ENCODE measurements at regions not wholly inside any gene's neighbourhood (a gene's known extent, or its start where the extent isn't known, plus 50 kb on each side); places are given as distances from the start of the nearest gene placed in this dataset.

DNA sequence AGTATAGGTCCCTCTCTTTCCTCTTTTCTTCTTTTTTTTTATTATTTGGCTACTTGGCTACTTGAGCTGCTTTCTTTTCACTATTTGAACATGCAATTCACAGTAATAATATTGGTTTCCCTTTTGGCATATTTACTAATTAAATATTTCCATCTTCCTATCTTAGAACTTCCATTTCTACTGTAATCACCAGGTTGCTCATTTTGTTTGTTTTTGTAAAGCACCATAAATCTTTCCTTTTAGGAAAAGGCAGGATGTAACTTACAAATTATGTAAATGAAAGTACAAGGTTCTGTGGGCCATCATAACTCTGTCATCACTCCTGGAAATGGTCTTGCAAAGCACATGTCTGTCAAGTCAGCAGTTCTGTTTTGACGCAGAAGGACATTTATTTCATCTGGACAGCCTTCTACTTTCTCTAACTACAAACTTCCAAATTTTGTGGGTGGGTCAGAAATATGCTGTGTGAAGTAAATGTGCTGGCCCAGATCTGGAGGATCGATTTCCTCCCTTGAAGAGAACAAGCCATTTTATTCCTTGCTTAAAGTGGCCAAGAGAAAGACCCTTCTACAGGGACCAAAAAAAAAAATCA lies 71.7 kb upstream of the TNFSF18 start:
- TF ChIP-seq POLR2A (IDR thresholded peaks at IDR 0.05; ENCODE audit: low read depth, low read length) (no peak), POLR2AphosphoS5 (IDR thresholded peaks at IDR 0.05; ENCODE audit: low read depth, low read length) (no peak), TAF1 (IDR thresholded peaks at IDR 0.05; ENCODE audit: low read depth, low read length) (no peak)
